GM06990 (cell line): ENCODE measurements at regions not wholly inside any gene's neighbourhood (a gene's known extent, or its start where the extent isn't known, plus 50 kb on each side); places are given as distances from the start of the nearest gene placed in this dataset.

Experiments used
- DNase-seq: peaks from one replicate; pipeline ENCODE4 v3.0.0-alpha.2; 2011; ENCODE audit not compliant: insufficient read length; ENCODE audit errors: extremely low read depth
- H3K27me3 ChIP-seq: replicated peaks from 2 replicates; pipeline ENCODE4 v1.6.0; 2011; ENCODE audit warnings: low read length; ENCODE audit not compliant: control insufficient read depth, insufficient read depth
- H3K36me3 ChIP-seq: 2 replicates; pipeline ENCODE4 v1.5.1; 2011; ENCODE audit warnings: low read length; ENCODE audit not compliant: control insufficient read depth, insufficient read depth
- H3K4me3 ChIP-seq: replicated peaks from 2 replicates; pipeline ENCODE4 v1.5.1; 2011; ENCODE audit warnings: low read depth, mild to moderate bottlenecking, control low read depth, low read length
- CTCF ChIP-seq: IDR thresholded peaks from 2 replicates; pipeline ENCODE4 v1.5.1; 2011; ENCODE audit warnings: low read length, control low read depth, mild to moderate bottlenecking, inconsistent platforms; ENCODE audit not compliant: insufficient read depth, poor library complexity, severe bottlenecking

GRCh38 chr14:89564989-89565388 lies 148.0 kb upstream of the FOXN3 start:
- no peaks in the 10 kb centered on the region for H3K27me3 ChIP-seq
- no peaks in the 10 kb centered on the region for H3K36me3 ChIP-seq
- no peak overlapping the region for H3K4me3 ChIP-seq
- TF ChIP-seq CTCF: no peak
- DNase-seq: no peak

DNA sequence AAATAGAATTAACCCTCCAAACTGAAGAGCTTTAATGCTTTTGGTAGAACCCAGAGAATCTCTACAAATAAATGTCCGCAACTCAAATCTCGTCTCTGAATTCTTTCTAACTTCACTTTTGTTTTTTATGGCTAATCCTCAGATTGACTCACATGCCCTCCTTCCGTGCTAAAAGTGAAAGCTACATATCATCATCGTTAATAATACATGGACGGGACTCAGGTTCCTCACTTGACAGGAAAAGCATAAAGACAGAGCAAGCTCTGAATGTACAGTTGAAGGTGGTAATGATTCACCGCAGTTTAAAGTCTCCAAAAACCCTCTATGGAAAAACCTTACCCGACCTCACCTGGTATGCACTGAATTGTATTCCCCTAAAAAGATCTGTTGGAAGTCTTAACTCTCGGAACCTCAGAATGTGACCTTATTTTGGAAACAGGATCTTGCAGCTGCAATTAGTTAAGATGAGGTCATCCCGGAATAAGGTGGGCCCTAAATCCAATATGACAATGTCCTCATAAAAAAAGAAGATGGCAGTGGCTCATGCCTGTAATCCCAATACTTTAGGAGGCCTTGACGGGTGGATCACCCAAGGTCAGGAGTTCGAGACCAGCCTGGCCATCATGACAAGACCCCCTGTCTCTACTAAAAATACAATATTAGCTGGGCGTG lies 147.4 kb upstream of the FOXN3 start:
- no peak overlapping the region for H3K4me3 ChIP-seq
- TF ChIP-seq CTCF: no peak
- no peak for DNase-seq
- no peaks in the 10 kb centered on the region for H3K36me3 ChIP-seq
- H3K27me3 ChIP-seq: no peaks in the 10 kb centered on the region

- Histone ChIP-seq H3K36me3 (no peaks in the 10 kb centered on the region), H3K27me3 (no peaks in the 10 kb centered on the region), H3K4me3 (no peak overlapping the region)
- TF ChIP-seq CTCF: no peak
- no peak for DNase-seq
These were observed 146.4 kb upstream of the FOXN3 start for GRCh38 chr14:89563471-89563870.

GRCh38 chr14:89551955-89552354 lies 134.9 kb upstream of the FOXN3 start:
- DNase-seq: no peak
- TF ChIP-seq CTCF: no peak
- H3K36me3 ChIP-seq: no peaks in the 10 kb centered on the region; the same call in 1 of the 2 replicates
- no peaks in the 10 kb centered on the region for H3K27me3 ChIP-seq
- no peak overlapping the region for H3K4me3 ChIP-seq

- DNase-seq: no peak
- no peaks in the 10 kb centered on the region for H3K36me3 ChIP-seq
- H3K4me3 ChIP-seq: no peak overlapping the region
- no peaks in the 10 kb centered on the region for H3K27me3 ChIP-seq
- no peak for TF ChIP-seq CTCF
These were observed 134.4 kb upstream of the FOXN3 start for GRCh38 chr14:89551432-89551831.

- TF ChIP-seq CTCF: no peak
- no peak for DNase-seq
- H3K36me3 ChIP-seq: no peaks in the 10 kb centered on the region
- H3K27me3 ChIP-seq: no peaks in the 10 kb centered on the region
- no peak overlapping the region for H3K4me3 ChIP-seq
These were observed 133.8 kb upstream of the FOXN3 start for GRCh38 chr14:89550821-89551220.
